ENCODE measurements at regions not wholly inside any gene's neighbourhood (a gene's known extent, or its start where the extent isn't known, plus 50 kb on each side); places are given as distances from the start of the nearest gene placed in this dataset.

GRCh38 chr12:130049666-130050065 is 112.6 kb upstream of the FZD10 start:
- no peak for TF ChIP-seq POLR2A (IDR thresholded peaks at IDR 0.05; ENCODE audit: low read depth, low read length)
- no peak for TF ChIP-seq POLR2AphosphoS5 (IDR thresholded peaks at IDR 0.05; ENCODE audit: low read depth, low read length)
- TF ChIP-seq TAF1 (IDR thresholded peaks at IDR 0.05; ENCODE audit: borderline replicate concordance, low read depth, low read length): no peak
